HepG2 (cell line): ENCODE measurements at regions not wholly inside any gene's neighbourhood (a gene's known extent, or its start where the extent isn't known, plus 50 kb on each side); places are given as distances from the start of the nearest gene placed in this dataset.

Experiments
- ATAC-seq: fragments of 200-7000 bp; cut with Tn5 transposase; 3 replicates; pipeline ENCODE4 v1.9.1; 2020; ENCODE audit warnings: mild to moderate bottlenecking, moderate library complexity
- BruUV-seq: library from RNA; stranded (reverse); fragments of 400-500 nt; replicated peaks from 2 replicates; lab custom pipeline; 2021; lab: Mats Ljungman, UMichigan
- CTCF ChIA-PET: fragments of 300-600 bp; formaldehyde crosslinking; extraction: SDS; loops from one replicate; lab custom pipeline; 2021; ENCODE audit warnings: low total read pairs, inconsistent platforms, low intra/inter-chr PET ratio; lab: Yijun Ruan, JAX
- POLR2A ChIA-PET: fragments of 350-600 bp; sonication (Branson Sonifier 250); formaldehyde crosslinking; loops from one replicate; lab custom pipeline; 2020; ENCODE audit warnings: antibody characterized with exemption, inconsistent platforms; lab: Yijun Ruan, JAX
- DNase-seq: peaks from one replicate; pipeline ENCODE4 v3.0.0-alpha.2; 2015; ENCODE audit warnings: low spot score
- FAIRE-seq: peaks from 3 replicates; lab custom pipeline; 2011; peaks lifted over from hg19 to GRCh38; lab: Jason Lieb, UNC
- H2AFZ ChIP-seq: one replicate; pipeline ENCODE4 v1.6.1; 2011; ENCODE audit warnings: low read length, inconsistent platforms
- H3K27ac ChIP-seq: fragments of 300-600 bp; 3 replicates; pipeline ENCODE4 v1.8.0; 2011; ENCODE audit warnings: mixed run types, mild to moderate bottlenecking, mixed read lengths, low read length, inconsistent platforms; ENCODE audit not compliant: insufficient read depth; ENCODE audit errors: extremely low read length
- H3K27me3 ChIP-seq, 2 experiments: fragments of 200-600 bp in 1 of 2; 2 replicates in 1 of 2; 3 replicates in 1 of 2; pipeline versions ENCODE4 v1.6.0 to v1.8.0; 2011; ENCODE audit warnings: low read length in 2 of 2, mild to moderate bottlenecking in 2 of 2, moderate library complexity in 2 of 2, inconsistent platforms in 1 of 2; ENCODE audit not compliant: insufficient read depth in 2 of 2, control insufficient read depth in 1 of 2
- H3K36me3 ChIP-seq, 2 experiments: fragments of 200-600 bp in 1 of 2; replicated peaks in 1 of 2; 2 replicates in 1 of 2; 3 replicates in 1 of 2; pipeline versions ENCODE4 v1.5.1 to v1.8.0; 2011; ENCODE audit warnings: low read length in 2 of 2, inconsistent platforms in 1 of 2; ENCODE audit not compliant: insufficient read depth in 2 of 2, control insufficient read depth in 1 of 2
- H3K4me1 ChIP-seq: 2 replicates; pipeline ENCODE4 v1.5.1; 2012; ENCODE audit warnings: low read length, inconsistent platforms; ENCODE audit not compliant: insufficient read depth
- H3K4me2 ChIP-seq: 2 replicates; pipeline ENCODE4 v1.6.0; 2011; ENCODE audit warnings: low read depth, low read length, inconsistent platforms
- H3K4me3 ChIP-seq, 3 experiments: fragments of 200-600 bp in 1 of 3; sonication (generic), shearing (Covaris generic) in 1 of 3; replicated peaks in 1 of 3; 2 replicates each; pipeline ENCODE4 v1.5.1; 2011 to 2016; ENCODE audit warnings: low read length in 3 of 3, inconsistent platforms in 2 of 3, low read depth in 2 of 3, mild to moderate bottlenecking in 2 of 3, control low read depth in 1 of 3, mixed read lengths in 1 of 3; ENCODE audit not compliant: insufficient read depth in 1 of 3
- H3K79me2 ChIP-seq: one replicate; pipeline ENCODE4 v1.6.1; 2011; ENCODE audit warnings: low read length, inconsistent platforms; ENCODE audit not compliant: insufficient read depth
- H3K9ac ChIP-seq: 2 replicates; pipeline ENCODE4 v1.6.0; 2011; ENCODE audit warnings: mild to moderate bottlenecking, low read depth, low read length, inconsistent platforms; ENCODE audit not compliant: insufficient read depth
- H3K9me3 ChIP-seq: 2 replicates; pipeline ENCODE4 v1.5.1; 2012; ENCODE audit warnings: mild to moderate bottlenecking, low read length
- H4K20me1 ChIP-seq: 2 replicates; pipeline ENCODE4 v1.6.0; 2011; ENCODE audit warnings: inconsistent platforms, mild to moderate bottlenecking, low read length, moderate library complexity; ENCODE audit not compliant: insufficient read depth
- ADNP ChIP-seq: sonication (generic); formaldehyde crosslinking; IDR thresholded peaks from 2 replicates; pipeline ENCODE4 v1.4.0; 2020; ENCODE audit warnings: missing genetic modification reagents
- CREM ChIP-seq, 2 experiments: sonication (generic) in 1 of 2; formaldehyde crosslinking in 1 of 2; IDR thresholded peaks; 2 replicates each; pipeline versions ENCODE4 v1.4.0 to v1.6.1; 2016 to 2020; ENCODE audit warnings: antibody characterized with exemption in 1 of 2, mild to moderate bottlenecking in 1 of 2, missing genetic modification reagents in 1 of 2
- FOXA3 ChIP-seq: IDR thresholded peaks from 2 replicates; pipeline ENCODE4 v1.6.1; 2016; ENCODE audit warnings: missing genetic modification reagents, missing compliant biosample characterization
- HOXA9 ChIP-seq: sonication (generic); formaldehyde crosslinking; IDR thresholded peaks from 2 replicates; pipeline ENCODE4 v1.8.1; 2022; ENCODE audit warnings: missing genetic modification reagents, mild to moderate bottlenecking, moderate library complexity, borderline replicate concordance
- KDM4B ChIP-seq: sonication (generic); formaldehyde crosslinking; IDR thresholded peaks from 2 replicates; pipeline ENCODE4 v1.4.0; 2020; ENCODE audit warnings: missing genetic modification reagents
- RAD21 ChIP-seq: fragments of 450-650 bp; formaldehyde crosslinking; IDR thresholded peaks from 2 replicates; pipeline ENCODE4 v1.5.0; 2020; ENCODE audit warnings: mild to moderate bottlenecking
- SNAPC2 ChIP-seq: sonication (generic); formaldehyde crosslinking; IDR thresholded peaks from 2 replicates; pipeline ENCODE4 v1.8.1; 2022; ENCODE audit warnings: mild to moderate bottlenecking, missing genetic modification reagents
- STAG1 ChIP-seq: sonication (generic); formaldehyde crosslinking; IDR thresholded peaks from 2 replicates; pipeline ENCODE4 v1.4.0; 2020; ENCODE audit warnings: missing genetic modification reagents
- TSC22D2 ChIP-seq: sonication (generic); formaldehyde crosslinking; IDR thresholded peaks from 2 replicates; pipeline ENCODE4 v1.5.1; 2020; ENCODE audit warnings: missing genetic modification reagents, mild to moderate bottlenecking, borderline replicate concordance
- ZMYM3 ChIP-seq: sonication (generic); formaldehyde crosslinking; IDR thresholded peaks from 2 replicates; pipeline ENCODE4 v1.5.1; 2020; ENCODE audit warnings: mild to moderate bottlenecking, missing genetic modification reagents
- ZNF24 ChIP-seq: fragments of 450-650 bp; IDR thresholded peaks from 2 replicates; pipeline ENCODE4 v1.6.1; 2017; ENCODE audit warnings: antibody characterized with exemption, mild to moderate bottlenecking
- ZNF33A ChIP-seq: sonication (generic); formaldehyde crosslinking; IDR thresholded peaks from 2 replicates; pipeline ENCODE4 v1.5.1; 2020; ENCODE audit warnings: missing genetic modification reagents, mild to moderate bottlenecking, moderate library complexity, borderline replicate concordance
- ZNF44 ChIP-seq: sonication (generic); formaldehyde crosslinking; IDR thresholded peaks from 2 replicates; pipeline ENCODE4 v1.5.1; 2020; ENCODE audit warnings: mild to moderate bottlenecking, missing genetic modification reagents
- ZNF451 ChIP-seq: sonication (generic); formaldehyde crosslinking; IDR thresholded peaks from 2 replicates; pipeline ENCODE4 v1.5.0; 2020; ENCODE audit warnings: mild to moderate bottlenecking, missing genetic modification reagents
- ZNF546 ChIP-seq: sonication (generic); formaldehyde crosslinking; conservative IDR thresholded peaks from 2 replicates; pipeline ENCODE4 v1.8.1; 2023; ENCODE audit warnings: mild to moderate bottlenecking, missing genetic modification reagents
- ZNF552 ChIP-seq: sonication (generic); formaldehyde crosslinking; IDR thresholded peaks from 2 replicates; pipeline ENCODE4 v1.9.0; 2022; ENCODE audit warnings: missing genetic modification reagents, mild to moderate bottlenecking, borderline replicate concordance
- ZNF605 ChIP-seq: sonication (generic); formaldehyde crosslinking; IDR thresholded peaks from 2 replicates; pipeline ENCODE4 v1.8.0; 2022; ENCODE audit warnings: mild to moderate bottlenecking, missing genetic modification reagents
- ZNF652 ChIP-seq: IDR thresholded peaks from 2 replicates; pipeline ENCODE4 v1.6.1; 2016; ENCODE audit warnings: low read depth, borderline replicate concordance
- WGBS: methylation state at CpG from one replicate; pipeline ENCODE4 v1.1.6; 2017; ENCODE audit warnings: low lambda C conversion rate; 5-methylcytosine and 5-hydroxymethylcytosine counted together
- in situ Hi-C: cut with HindIII; loops from 2 replicates; pipeline ENCODE4 v1.10.0; 2017; ENCODE audit warnings: low pct_unique_long_range_greater_than_20kb; ENCODE audit not compliant: extremely low pct_ligation_motif_present
- intact Hi-C: fragments of 100-400 bp; cut with micrococcal nuclease; formaldehyde crosslinking; loops from one replicate; pipeline ENCODE4 v1.10.0; 2022; ENCODE audit not compliant: unreplicated experiment
- TF ChIP-seq, protein P1 (sequence below): sonication (generic); formaldehyde crosslinking; IDR thresholded peaks from 2 replicates; pipeline ENCODE4 v1.4.0; 2020; ENCODE audit warnings: missing genetic modification reagents
- TF ChIP-seq, protein P2 (sequence below): sonication (generic); formaldehyde crosslinking; IDR thresholded peaks from 2 replicates; pipeline ENCODE4 v1.8.0; 2022; ENCODE audit warnings: mild to moderate bottlenecking, missing genetic modification reagents, moderate library complexity

DNA sequence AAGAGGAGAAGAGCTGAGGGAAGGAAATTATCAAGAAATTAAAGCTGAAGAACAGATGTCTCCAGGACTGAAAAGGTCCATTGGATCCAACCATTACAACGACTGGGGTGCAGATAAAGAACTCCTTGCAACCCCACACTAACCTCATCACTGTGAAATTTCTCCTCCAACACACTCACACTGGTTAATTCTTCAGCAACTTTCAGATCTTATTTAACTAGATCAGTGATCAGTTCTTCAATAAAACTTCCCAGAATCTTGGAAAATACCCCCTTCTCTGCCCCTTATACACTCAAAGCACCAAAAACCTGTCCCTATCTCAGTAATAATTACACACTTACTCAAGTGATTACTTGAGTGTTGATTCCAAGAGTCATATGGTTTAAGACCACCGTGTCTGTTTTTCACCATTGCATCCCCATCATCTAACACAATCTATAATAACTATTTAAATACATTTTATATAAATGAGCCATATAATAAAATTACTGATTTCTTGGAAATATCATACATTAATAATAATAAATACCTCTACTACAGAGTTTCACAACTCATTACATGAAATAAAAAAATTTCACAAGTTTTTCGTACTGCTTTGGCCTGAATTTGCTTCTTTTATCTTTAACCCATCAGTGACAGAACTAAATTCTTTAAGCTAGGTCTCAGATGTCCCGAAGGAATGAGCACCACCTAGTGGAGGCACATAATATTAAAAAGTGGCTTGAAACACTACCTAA, 123.7 kb downstream of the MPP7 start:
- CTCF ChIA-PET = interaction anchor here (0.6 to 2.7 kb wide), 4 partner anchors 395 to 437 kb away, joined by 3 to 14 read pairs (median 4); no protein-coding TSS in a partner anchor
- H3K79me2 ChIP-seq = no peaks in the 10 kb centered on the region
- 20% methylated on average over 4 of the region's 4 CpGs for WGBS
- peak; percentile 8 for FAIRE-seq
- intact Hi-C loops = loop anchor here (1.0 to 5.0 kb wide), 3 partner anchors 203 to 621 kb away; no protein-coding TSS in a partner anchor
- H3K36me3 ChIP-seq = no peaks in the 10 kb centered on the region
- H3K4me3 ChIP-seq = no peak overlapping the region
- no peaks in the 10 kb centered on the region for H3K9me3 ChIP-seq
- POLR2A ChIA-PET = no interaction called here
- no peaks in the 10 kb centered on the region for H3K27me3 ChIP-seq
- in situ Hi-C loops = loop anchor here (5.0 kb wide), 1 partner anchor 437 kb away; no protein-coding TSS in a partner anchor
- 0 out of 2 replicates have a peak, but pooled peaks cover 10% of the 10 kb centered on the region for H4K20me1 ChIP-seq
- no peak overlapping the region for H2AFZ ChIP-seq
- H3K27ac ChIP-seq = no peak overlapping the region
- DNase-seq = peak; percentile 46
- BruUV-seq = no TSS peak
- H3K9ac ChIP-seq = no peak overlapping the region
- peaks cover 27% of the 10 kb centered on the region for H3K4me1 ChIP-seq
- H3K4me2 ChIP-seq = no peak overlapping the region
- ATAC-seq = no peak
- TF ChIP-seq, protein P1, sequence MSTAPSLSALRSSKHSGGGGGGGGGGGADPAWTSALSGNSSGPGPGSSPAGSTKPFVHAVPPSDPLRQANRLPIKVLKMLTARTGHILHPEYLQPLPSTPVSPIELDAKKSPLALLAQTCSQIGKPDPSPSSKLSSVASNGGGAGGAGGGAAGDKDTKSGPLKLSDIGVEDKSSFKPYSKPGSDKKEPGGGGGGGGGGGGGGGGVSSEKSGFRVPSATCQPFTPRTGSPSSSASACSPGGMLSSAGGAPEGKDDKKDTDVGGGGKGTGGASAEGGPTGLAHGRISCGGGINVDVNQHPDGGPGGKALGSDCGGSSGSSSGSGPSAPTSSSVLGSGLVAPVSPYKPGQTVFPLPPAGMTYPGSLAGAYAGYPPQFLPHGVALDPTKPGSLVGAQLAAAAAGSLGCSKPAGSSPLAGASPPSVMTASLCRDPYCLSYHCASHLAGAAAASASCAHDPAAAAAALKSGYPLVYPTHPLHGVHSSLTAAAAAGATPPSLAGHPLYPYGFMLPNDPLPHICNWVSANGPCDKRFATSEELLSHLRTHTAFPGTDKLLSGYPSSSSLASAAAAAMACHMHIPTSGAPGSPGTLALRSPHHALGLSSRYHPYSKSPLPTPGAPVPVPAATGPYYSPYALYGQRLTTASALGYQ (CRISPR knock-in tag) = no peak
- TF ChIP-seq TSC22D2 (CRISPR knock-in tag) (no peak), CREM (IDR thresholded peaks at IDR 0.05) (no peak), CREM (CRISPR knock-in tag; IDR thresholded peaks at IDR 0.05) (no peak), STAG1 (CRISPR knock-in tag) (peak; percentile 75), HOXA9 (CRISPR knock-in tag) (no peak), ZNF652 (peak; percentile 88), ZNF552 (CRISPR knock-in tag) (no peak), RAD21 (CRISPR knock-in tag) (peak; percentile 19; the same call in 1 of the 2 replicates), ZNF44 (CRISPR knock-in tag) (no peak), ADNP (CRISPR knock-in tag) (no peak), ZNF546 (CRISPR knock-in tag) (no peak), KDM4B (CRISPR knock-in tag) (no peak), ZNF451 (CRISPR knock-in tag) (no peak), ZNF24 (no peak), ZNF605 (CRISPR knock-in tag) (no peak), SNAPC2 (CRISPR knock-in tag) (no peak), FOXA3 (no peak), ZNF33A (CRISPR knock-in tag) (no peak), ZMYM3 (CRISPR knock-in tag) (no peak)
- TF ChIP-seq, protein P2, sequence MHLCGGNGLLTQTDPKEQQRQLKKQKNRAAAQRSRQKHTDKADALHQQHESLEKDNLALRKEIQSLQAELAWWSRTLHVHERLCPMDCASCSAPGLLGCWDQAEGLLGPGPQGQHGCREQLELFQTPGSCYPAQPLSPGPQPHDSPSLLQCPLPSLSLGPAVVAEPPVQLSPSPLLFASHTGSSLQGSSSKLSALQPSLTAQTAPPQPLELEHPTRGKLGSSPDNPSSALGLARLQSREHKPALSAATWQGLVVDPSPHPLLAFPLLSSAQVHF = no peak
